Activated CD4-positive, alpha-beta T cell treated with anti-CD3 and anti-CD28 coated beads for 36 hours (primary cell): ENCODE measurements at regions not wholly inside any gene's neighbourhood (a gene's known extent, or its start where the extent isn't known, plus 50 kb on each side); places are given as distances from the start of the nearest gene placed in this dataset.

Source experiments
- ATAC-seq: fragments of 200-7000 bp; cut with Tn5 transposase; one replicate; pipeline ENCODE4 v1.10.0; 2021; ENCODE audit warnings: mild to moderate bottlenecking, moderate library complexity
- CTCF ChIA-PET: fragments of 350-600 bp; sonication (Branson Sonifier 250); formaldehyde crosslinking; loops from one replicate; lab custom pipeline; 2021; ENCODE audit warnings: antibody characterized with exemption; lab: Charles Lee
- POLR2A ChIA-PET: fragments of 350-600 bp; sonication (Branson Sonifier 250); formaldehyde crosslinking; loops from one replicate; lab custom pipeline; 2021; ENCODE audit warnings: antibody characterized with exemption, inconsistent platforms; lab: Charles Lee
- DNase-seq: peaks from one replicate; pipeline ENCODE4 v3.0.0-alpha.2; 2020
- H3K27ac Mint-ChIP-seq: one replicate; pipeline ENCODE4 v1.8.0; 2021; ENCODE audit warnings: mixed read lengths
- H3K27me3 Mint-ChIP-seq: one replicate; pipeline ENCODE4 v1.8.0; 2021; ENCODE audit warnings: mixed read lengths
- H3K36me3 Mint-ChIP-seq: one replicate; pipeline ENCODE4 v1.8.0; 2021; ENCODE audit warnings: low read depth, mixed read lengths
- H3K4me1 Mint-ChIP-seq: one replicate; pipeline ENCODE4 v1.8.0; 2021; ENCODE audit warnings: mixed read lengths
- H3K4me3 Mint-ChIP-seq: one replicate; pipeline ENCODE4 v1.8.0; 2021; ENCODE audit warnings: mild to moderate bottlenecking, moderate library complexity, mixed read lengths
- H3K9me3 Mint-ChIP-seq: one replicate; pipeline ENCODE4 v1.8.0; 2021; ENCODE audit warnings: low read depth, mixed read lengths
- intact Hi-C, 2 experiments: fragments of 100-400 bp; cut with DNase I in 1 of 2; cut with micrococcal nuclease in 1 of 2; formaldehyde crosslinking; loops; one replicate each; pipeline versions ENCODE4 v1.14.2 to v1.15.1; 2022 to 2024; cut with DNase I, micrococcal nuclease

DNA sequence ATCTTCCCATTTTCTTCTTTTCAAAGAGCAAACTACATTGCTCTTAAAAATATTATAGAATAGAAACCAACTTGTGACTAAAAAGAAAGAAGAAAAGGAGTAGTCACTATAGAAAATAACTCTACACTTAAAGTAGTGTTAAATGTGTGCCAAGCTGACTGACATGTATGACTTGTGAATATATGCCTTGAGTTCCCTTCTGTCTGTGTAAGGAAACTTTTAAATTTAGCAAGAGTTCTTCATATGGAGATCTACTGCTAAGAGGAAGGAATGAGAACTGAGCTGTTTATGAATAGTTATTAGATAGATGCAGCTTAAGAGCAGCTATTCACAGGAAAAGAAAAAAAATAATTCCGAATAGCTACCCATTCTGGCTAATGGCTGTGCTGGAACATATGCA is 1221.7 kb upstream of the ZEB2 start:
- intact Hi-C loops: loop anchor here in 1 of 2 experiments (10.0 kb wide), 1 partner anchor 327 kb away; no protein-coding TSS in a partner anchor

DNA sequence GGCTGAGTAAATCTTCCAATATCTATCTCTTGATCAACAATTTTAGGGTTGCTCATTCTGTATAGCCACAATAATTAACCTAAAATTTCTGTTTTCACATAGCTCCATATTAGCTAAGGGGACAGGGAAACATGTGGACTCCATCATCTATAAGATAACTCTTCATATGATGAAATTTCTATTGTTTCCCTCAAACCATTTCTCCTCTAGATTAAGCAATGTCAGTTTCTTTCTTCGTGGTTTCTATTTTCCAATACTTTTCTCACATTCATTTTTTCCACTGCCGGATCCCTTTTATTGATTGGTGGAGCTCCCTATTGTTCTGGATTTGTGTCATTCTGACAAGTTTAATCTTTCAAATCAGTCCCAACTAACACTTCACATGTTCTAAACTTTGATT is 1221.3 kb upstream of the ZEB2 start:
- CTCF ChIA-PET: no interaction called here
- H3K4me1 Mint-ChIP-seq: peaks cover 26% of the 10 kb centered on the region
- H3K27me3 Mint-ChIP-seq: peaks cover under 1% of the 10 kb centered on the region
- POLR2A ChIA-PET: interaction anchor here (0.6 kb wide), 1 partner anchor 1277 kb away, joined by 3 read pairs; no protein-coding TSS in a partner anchor
- intact Hi-C loops: loop anchor here in 1 of 2 experiments (10.0 kb wide), 1 partner anchor 326 kb away; no protein-coding TSS in a partner anchor
- no peak overlapping the region for H3K27ac Mint-ChIP-seq
- no peaks in the 10 kb centered on the region for H3K36me3 Mint-ChIP-seq
- no peak for ATAC-seq
- peaks cover 3% of the 10 kb centered on the region for H3K9me3 Mint-ChIP-seq
- DNase-seq: no peak
- no peak overlapping the region for H3K4me3 Mint-ChIP-seq

More for the DNA sequence above, 1221.7 kb upstream of the ZEB2 start:
- Mint-ChIP-seq H3K9me3 (peaks cover 3% of the 10 kb centered on the region), H3K36me3 (no peaks in the 10 kb centered on the region), H3K27ac (no peak overlapping the region), H3K27me3 (peaks cover 3% of the 10 kb centered on the region), H3K4me3 (no peak overlapping the region), H3K4me1 (peaks cover 26% of the 10 kb centered on the region)
- POLR2A ChIA-PET: interaction anchor here (0.6 kb wide), 1 partner anchor 1278 kb away, joined by 3 read pairs; no protein-coding TSS in a partner anchor
- ATAC-seq: no peak
- CTCF ChIA-PET: no interaction called here
- DNase-seq: no peak

DNA sequence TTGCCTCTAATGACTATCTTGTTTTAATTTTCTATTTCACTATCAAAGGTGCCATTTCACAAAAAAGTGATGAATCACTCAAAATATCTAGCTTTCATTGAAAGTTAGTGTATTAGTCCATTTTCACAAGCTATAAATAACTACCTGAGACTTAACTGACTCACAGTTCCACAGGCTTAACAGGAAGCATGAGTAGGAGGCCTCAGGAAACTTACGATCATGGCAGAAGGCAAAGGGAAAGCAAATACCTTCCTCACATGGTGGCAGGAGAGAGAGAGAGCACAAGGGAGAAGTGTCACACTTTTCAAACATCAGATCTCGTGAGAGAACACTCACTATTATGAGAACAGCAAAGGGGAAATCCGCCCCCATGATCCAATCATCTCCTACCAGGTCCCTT is 1220.4 kb upstream of the ZEB2 start:
- intact Hi-C loops: loop anchor here in 1 of 2 experiments (10.0 kb wide), 1 partner anchor 326 kb away; no protein-coding TSS in a partner anchor
- H3K4me1 Mint-ChIP-seq: peaks cover 26% of the 10 kb centered on the region
- DNase-seq: peak; percentile 14
- POLR2A ChIA-PET: interaction anchor here (0.6 to 0.7 kb wide), 2 partner anchors 879 to 1961 kb away, joined by 3 to 9 read pairs; no protein-coding TSS in a partner anchor
- H3K4me3 Mint-ChIP-seq: no peak overlapping the region
- H3K27ac Mint-ChIP-seq: no peak overlapping the region
- peaks cover 3% of the 10 kb centered on the region for H3K9me3 Mint-ChIP-seq
- H3K27me3 Mint-ChIP-seq: no peaks in the 10 kb centered on the region
- CTCF ChIA-PET: interaction anchor here (0.6 to 1.0 kb wide), 2 partner anchors 13 to 118 kb away, joined by 3 read pairs; no protein-coding TSS in a partner anchor
- ATAC-seq: peak; percentile 57
- H3K36me3 Mint-ChIP-seq: no peaks in the 10 kb centered on the region

GRCh38 chr2:145739681-145740080 is 1219.8 kb upstream of the ZEB2 start:
- H3K9me3 Mint-ChIP-seq: peaks cover 3% of the 10 kb centered on the region
- DNase-seq: no peak
- peaks cover 21% of the 10 kb centered on the region for H3K4me1 Mint-ChIP-seq
- intact Hi-C loops: loop anchor here in 1 of 2 experiments (10.0 kb wide), 1 partner anchor 325 kb away; no protein-coding TSS in a partner anchor
- no peak overlapping the region for H3K27ac Mint-ChIP-seq
- ChIA-PET CTCF (interaction anchor here (1.0 kb wide), 1 partner anchor 13 kb away, joined by 3 read pairs; no protein-coding TSS in a partner anchor), POLR2A (no interaction called here)
- no peak for ATAC-seq
- no peaks in the 10 kb centered on the region for H3K27me3 Mint-ChIP-seq
- no peak overlapping the region for H3K4me3 Mint-ChIP-seq
- no peaks in the 10 kb centered on the region for H3K36me3 Mint-ChIP-seq

DNA sequence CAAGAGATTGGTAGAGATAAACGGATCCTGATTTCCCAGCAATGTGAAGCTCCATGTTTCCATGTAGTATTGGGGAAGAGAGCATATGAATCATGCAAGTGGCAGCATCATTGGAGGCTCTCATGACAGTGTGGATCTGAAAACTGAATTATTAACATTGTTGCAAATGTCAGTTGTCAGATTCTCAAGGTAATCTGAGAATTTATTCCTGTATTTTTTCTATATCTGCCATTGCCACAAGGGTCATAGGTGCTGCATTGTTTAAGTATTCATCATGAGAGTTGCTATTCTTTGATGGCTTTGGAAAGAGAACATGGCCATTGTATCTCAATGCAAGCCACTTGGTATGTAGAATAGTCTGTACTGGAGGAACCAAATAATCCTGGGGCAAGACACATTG is 1217.0 kb upstream of the ZEB2 start:
- Mint-ChIP-seq H3K4me3 (no peak overlapping the region), H3K4me1 (peaks cover 16% of the 10 kb centered on the region), H3K9me3 (peaks cover 3% of the 10 kb centered on the region), H3K36me3 (no peaks in the 10 kb centered on the region), H3K27me3 (no peaks in the 10 kb centered on the region), H3K27ac (no peak overlapping the region)
- CTCF ChIA-PET: interaction anchor here (1.0 to 1.8 kb wide), 2 partner anchors 12 to 16 kb away, joined by 3 to 4 read pairs; no protein-coding TSS in a partner anchor
- ATAC-seq (no peak), DNase-seq (no peak)
- intact Hi-C loops: no loop called here
- POLR2A ChIA-PET: no interaction called here

- Mint-ChIP-seq H3K9me3 (no peaks in the 10 kb centered on the region), H3K27me3 (no peaks in the 10 kb centered on the region), H3K27ac (no peak overlapping the region), H3K4me1 (no peaks in the 10 kb centered on the region), H3K36me3 (no peaks in the 10 kb centered on the region), H3K4me3 (no peak overlapping the region)
- intact Hi-C loops: no loop called here
- DNase-seq (no peak), ATAC-seq (no peak)
- ChIA-PET POLR2A (no interaction called here), CTCF (no interaction called here)
Observed at GRCh38 chr2:145731467-145731866, 1211.5 kb upstream of the ZEB2 start.

DNA sequence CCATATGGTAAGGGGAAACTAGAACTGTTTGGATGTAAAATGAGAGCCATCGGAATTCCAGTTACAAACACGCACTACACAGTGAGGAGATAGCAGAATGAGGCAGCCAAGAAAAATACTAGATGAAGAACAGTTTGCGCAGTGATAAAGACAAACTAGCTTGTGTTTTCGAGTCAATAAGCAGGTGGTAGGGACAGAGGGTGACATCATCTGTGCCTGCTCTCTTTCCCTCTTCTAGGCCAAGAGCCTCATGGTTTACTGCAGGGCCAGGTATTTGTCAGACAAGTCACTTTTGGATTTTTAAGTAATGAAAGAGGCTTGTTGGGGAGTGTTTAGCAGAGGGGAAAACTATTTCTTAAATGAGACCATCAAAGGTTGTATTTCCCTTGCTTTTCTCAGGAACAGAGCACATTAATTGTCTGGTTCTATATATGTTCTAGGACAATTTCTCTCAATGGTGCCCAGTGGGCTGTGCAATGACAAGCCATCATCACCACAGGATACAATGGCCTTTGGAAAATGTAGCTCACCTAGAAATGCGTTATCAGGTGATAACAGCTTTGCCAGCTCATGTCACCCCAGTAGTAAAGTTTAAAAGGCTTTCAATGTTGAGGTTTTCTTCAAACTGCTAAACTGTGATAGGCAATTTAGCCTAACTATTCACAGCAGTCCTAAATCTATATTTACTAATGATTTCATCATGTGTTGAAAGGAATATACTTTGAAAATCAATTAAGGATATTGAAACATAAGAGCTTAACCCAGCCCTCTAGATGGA is 1210.3 kb upstream of the ZEB2 start:
- no peaks in the 10 kb centered on the region for H3K27me3 Mint-ChIP-seq
- H3K4me3 Mint-ChIP-seq: no peak overlapping the region

GRCh38 chr2:145729481-145729880 is 1209.6 kb upstream of the ZEB2 start:
- H3K9me3 Mint-ChIP-seq: no peaks in the 10 kb centered on the region
- no peaks in the 10 kb centered on the region for H3K36me3 Mint-ChIP-seq
- H3K4me3 Mint-ChIP-seq: no peak overlapping the region
- DNase-seq (no peak), ATAC-seq (no peak)
- H3K27me3 Mint-ChIP-seq: no peaks in the 10 kb centered on the region
- H3K27ac Mint-ChIP-seq: no peak overlapping the region
- CTCF ChIA-PET: no interaction called here
- POLR2A ChIA-PET: no interaction called here
- H3K4me1 Mint-ChIP-seq: no peaks in the 10 kb centered on the region
- intact Hi-C loops: no loop called here

More for the DNA sequence above, 1210.3 kb upstream of the ZEB2 start:
- DNase-seq: no peak
- CTCF ChIA-PET: no interaction called here
- POLR2A ChIA-PET: no interaction called here
- no peak for ATAC-seq
- Mint-ChIP-seq H3K9me3 (no peaks in the 10 kb centered on the region), H3K36me3 (no peaks in the 10 kb centered on the region), H3K27ac (no peak overlapping the region), H3K4me1 (no peaks in the 10 kb centered on the region)
- intact Hi-C loops: no loop called here

GRCh38 chr2:145728511-145728910 is 1208.6 kb upstream of the ZEB2 start:
- H3K9me3 Mint-ChIP-seq: no peaks in the 10 kb centered on the region
- no peaks in the 10 kb centered on the region for H3K4me1 Mint-ChIP-seq
- no peak overlapping the region for H3K4me3 Mint-ChIP-seq
- DNase-seq: no peak
- H3K36me3 Mint-ChIP-seq: no peaks in the 10 kb centered on the region
- H3K27ac Mint-ChIP-seq: no peak overlapping the region
- ChIA-PET POLR2A (no interaction called here), CTCF (no interaction called here)
- H3K27me3 Mint-ChIP-seq: no peaks in the 10 kb centered on the region
- intact Hi-C loops: no loop called here
- ATAC-seq: no peak

- H3K4me1 Mint-ChIP-seq: no peaks in the 10 kb centered on the region
- intact Hi-C loops: no loop called here
- H3K36me3 Mint-ChIP-seq: no peaks in the 10 kb centered on the region
- no peak overlapping the region for H3K27ac Mint-ChIP-seq
- ATAC-seq: no peak
- CTCF ChIA-PET: no interaction called here
- POLR2A ChIA-PET: no interaction called here
- no peaks in the 10 kb centered on the region for H3K9me3 Mint-ChIP-seq
- no peak overlapping the region for H3K4me3 Mint-ChIP-seq
- no peak for DNase-seq
- H3K27me3 Mint-ChIP-seq: no peaks in the 10 kb centered on the region
Observed at GRCh38 chr2:145725876-145726275, 1206.0 kb upstream of the ZEB2 start.

DNA sequence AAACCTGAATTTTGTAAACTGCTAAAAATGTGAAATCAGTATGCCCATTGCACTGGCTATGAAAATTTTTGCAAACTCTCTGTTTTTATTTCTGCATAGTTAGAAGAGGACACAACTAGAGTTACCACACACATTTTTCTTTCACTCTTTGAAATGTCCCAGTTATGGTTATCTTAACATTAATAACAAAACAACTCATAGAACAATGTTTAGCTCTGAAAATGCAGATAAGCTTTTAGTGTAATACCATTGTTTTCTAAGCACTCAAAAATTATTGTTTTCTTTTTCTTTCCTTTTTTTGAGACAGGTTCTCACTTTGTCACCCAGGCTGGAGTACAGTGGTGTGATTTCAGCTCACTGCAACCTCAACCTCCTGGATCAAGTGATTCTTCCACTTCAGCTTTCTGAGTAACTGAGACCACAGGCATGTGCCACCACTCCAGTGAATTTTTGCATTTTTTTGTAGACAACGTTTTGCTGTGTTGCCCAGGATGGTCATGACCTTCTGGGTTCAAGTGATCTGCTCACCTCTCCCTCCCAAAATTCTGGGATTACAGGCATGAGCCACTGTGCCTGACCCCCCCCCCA is 1204.5 kb upstream of the ZEB2 start:
- Mint-ChIP-seq H3K27me3 (no peaks in the 10 kb centered on the region), H3K4me1 (no peaks in the 10 kb centered on the region), H3K9me3 (no peaks in the 10 kb centered on the region), H3K27ac (no peak overlapping the region), H3K4me3 (no peak overlapping the region), H3K36me3 (no peaks in the 10 kb centered on the region)
- intact Hi-C loops: no loop called here
- ChIA-PET POLR2A (interaction anchor here (0.7 kb wide), 1 partner anchor 39 kb away, joined by 10 read pairs; no protein-coding TSS in a partner anchor), CTCF (interaction anchor here (1.1 kb wide), 1 partner anchor 13 kb away, joined by 3 read pairs; no protein-coding TSS in a partner anchor)
- DNase-seq (no peak), ATAC-seq (no peak)
